Lower leg skin (tissue), 3 donors: ENCODE measurements at regions not wholly inside any gene's neighbourhood (a gene's known extent, or its start where the extent isn't known, plus 50 kb on each side); places are given as distances from the start of the nearest gene placed in this dataset.
"Not testable (repeated sequence)": the region's sequence is repeated elsewhere in the genome, so short reads cannot be mapped to it uniquely, and the experiment has no call there.

Source experiments
- CTCF ChIP-seq, 3 donors: fragments of 450-650 bp; IDR thresholded peaks; one replicate each; pipeline ENCODE4 v1.5.1; 2016; ENCODE audit warnings: antibody characterized with exemption in 3 of 3, mild to moderate bottlenecking in 3 of 3, moderate library complexity in 2 of 3
- POLR2A ChIP-seq, 2 donors: fragments of 450-650 bp; IDR thresholded peaks; one replicate each; pipeline ENCODE4 v1.6.1; 2016 to 2017; ENCODE audit warnings: antibody characterized with exemption in 2 of 2, mild to moderate bottlenecking in 1 of 2, moderate library complexity in 1 of 2

DNA sequence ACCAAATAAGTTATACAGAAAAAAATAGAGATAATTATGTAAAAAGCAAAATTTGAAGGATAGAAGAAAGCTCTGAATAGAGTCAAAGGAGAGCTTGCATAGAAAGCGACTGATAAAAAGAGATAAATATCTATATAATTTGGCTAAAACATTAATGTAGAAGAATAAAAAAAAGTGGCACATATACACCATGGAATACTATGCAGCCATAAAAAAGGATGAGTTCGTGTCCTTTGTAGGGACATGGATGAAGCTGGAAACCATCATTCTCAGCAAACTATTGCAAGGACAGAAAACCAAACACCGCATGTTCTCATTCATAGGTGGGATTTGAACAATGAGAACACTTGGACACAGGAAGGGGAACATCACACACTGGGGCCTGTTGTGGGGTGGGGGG is 693.3 kb upstream of the NR2F2 start:
- not testable (repeated sequence) for TF ChIP-seq CTCF, POLR2A (IDR thresholded peaks at IDR 0.05)
